H9 (cell line): ENCODE measurements at regions not wholly inside any gene's neighbourhood (a gene's known extent, or its start where the extent isn't known, plus 50 kb on each side); places are given as distances from the start of the nearest gene placed in this dataset.

Source experiments
- DNase-seq: peaks from one replicate; pipeline ENCODE4 v3.0.0-alpha.2; 2017
- H2AFZ ChIP-seq: one replicate; pipeline ENCODE4 v1.6.1; 2013; ENCODE audit warnings: mild to moderate bottlenecking, low read length, control low read depth, moderate library complexity
- H2AK5ac ChIP-seq: 2 replicates; pipeline ENCODE4 v1.6.1; 2013; ENCODE audit warnings: low read length, control low read depth, mixed read lengths; ENCODE audit not compliant: insufficient read length
- H2BK120ac ChIP-seq: one replicate; pipeline ENCODE4 v1.6.1; 2013; ENCODE audit warnings: low read depth, mild to moderate bottlenecking, low read length, control low read depth, inconsistent platforms; ENCODE audit not compliant: poor library complexity, severe bottlenecking
- H2BK12ac ChIP-seq: 2 replicates; pipeline ENCODE4 v1.6.1; 2013; ENCODE audit warnings: low read length, control low read depth, mixed read lengths, low read depth; ENCODE audit not compliant: insufficient read length
- H2BK15ac ChIP-seq: 2 replicates; pipeline ENCODE4 v1.6.1; 2013; ENCODE audit warnings: low read depth, low read length, control low read depth
- H2BK20ac ChIP-seq: one replicate; pipeline ENCODE4 v1.6.1; 2013; ENCODE audit warnings: low read depth, mild to moderate bottlenecking, low read length, control low read depth, inconsistent platforms; ENCODE audit not compliant: poor library complexity, severe bottlenecking
- H2BK5ac ChIP-seq: 2 replicates; pipeline ENCODE4 v1.6.1; 2013; ENCODE audit warnings: low read length, control low read depth, mixed read lengths; ENCODE audit not compliant: insufficient read length
- H3K14ac ChIP-seq: 2 replicates; pipeline ENCODE4 v1.6.1; 2013; ENCODE audit warnings: low read length, control low read depth; ENCODE audit not compliant: insufficient read depth
- H3K18ac ChIP-seq: 2 replicates; pipeline ENCODE4 v1.6.1; 2013; ENCODE audit warnings: low read depth, mild to moderate bottlenecking, mixed read lengths, low read length, control low read depth; ENCODE audit not compliant: insufficient read length
- H3K23ac ChIP-seq: 2 replicates; pipeline ENCODE4 v1.6.1; 2013; ENCODE audit warnings: low read length, control low read depth, mixed read lengths, low read depth; ENCODE audit not compliant: insufficient read length
- H3K23me2 ChIP-seq: 2 replicates; pipeline ENCODE4 v1.6.1; 2013; ENCODE audit warnings: low read depth, mild to moderate bottlenecking, mixed read lengths, low read length, control low read depth; ENCODE audit not compliant: insufficient read length, poor library complexity, severe bottlenecking
- H3K27ac ChIP-seq: 2 replicates; pipeline ENCODE4 v1.5.1; 2013; ENCODE audit warnings: low read length, control low read depth, mixed read lengths, low read depth; ENCODE audit not compliant: insufficient read length
- H3K27me3 ChIP-seq: 2 replicates; pipeline ENCODE4 v1.6.1; 2013; ENCODE audit warnings: low read length, control low read depth, inconsistent platforms; ENCODE audit not compliant: insufficient read depth
- H3K4ac ChIP-seq: 2 replicates; pipeline ENCODE4 v1.6.1; 2013; ENCODE audit warnings: low read depth, mild to moderate bottlenecking, control low read depth, inconsistent platforms, low read length, moderate library complexity
- H3K4me1 ChIP-seq: 2 replicates; pipeline ENCODE4 v1.6.1; 2013; ENCODE audit warnings: low read length, control low read depth, inconsistent platforms; ENCODE audit not compliant: insufficient read depth
- H3K4me2 ChIP-seq: 2 replicates; pipeline ENCODE4 v1.6.1; 2013; ENCODE audit warnings: low read length, control low read depth, mixed read lengths; ENCODE audit not compliant: insufficient read length, insufficient read depth
- H3K56ac ChIP-seq: 2 replicates; pipeline ENCODE4 v1.6.1; 2013; ENCODE audit warnings: low read depth, mild to moderate bottlenecking, mixed read lengths, low read length, control low read depth; ENCODE audit not compliant: insufficient read length
- H3K79me1 ChIP-seq: 2 replicates; pipeline ENCODE4 v1.6.1; 2013; ENCODE audit warnings: low read depth, mild to moderate bottlenecking, moderate library complexity, low read length, control low read depth, inconsistent platforms; ENCODE audit not compliant: insufficient read depth, poor library complexity, severe bottlenecking
- H3K79me2 ChIP-seq: 2 replicates; pipeline ENCODE4 v1.6.1; 2013; ENCODE audit warnings: low read length, control low read depth, inconsistent platforms; ENCODE audit not compliant: insufficient read depth
- H3K9ac ChIP-seq: 2 replicates; pipeline ENCODE4 v1.6.1; 2013; ENCODE audit warnings: low read length, control low read depth, mixed read lengths; ENCODE audit not compliant: insufficient read length; ENCODE audit errors: extremely low read depth
- H3K9me3 ChIP-seq: one replicate; pipeline ENCODE4 v1.6.1; 2013; ENCODE audit warnings: low read depth, low read length, inconsistent platforms; ENCODE audit not compliant: control insufficient read depth
- H3T11ph ChIP-seq: one replicate; pipeline ENCODE4 v1.6.1; 2013; ENCODE audit warnings: mild to moderate bottlenecking, low read length, control low read depth, inconsistent platforms
- H4K20me1 ChIP-seq: one replicate; pipeline ENCODE4 v1.6.1; 2013; ENCODE audit not compliant: control insufficient read depth, insufficient read length, insufficient read depth
- H4K5ac ChIP-seq: 2 replicates; pipeline ENCODE4 v1.6.1; 2013; ENCODE audit warnings: low read depth, mild to moderate bottlenecking, mixed read lengths, low read length, control low read depth; ENCODE audit not compliant: insufficient read length
- H4K8ac ChIP-seq: replicated peaks from 2 replicates; pipeline ENCODE4 v1.6.1; 2013; ENCODE audit warnings: low read length, control low read depth, mixed read lengths, low read depth; ENCODE audit not compliant: insufficient read length
- H4K91ac ChIP-seq: 2 replicates; pipeline ENCODE4 v1.6.1; 2013; ENCODE audit warnings: low read depth, mild to moderate bottlenecking, moderate library complexity, mixed read lengths, low read length, control low read depth; ENCODE audit not compliant: insufficient read length
- H3K27ac Mint-ChIP-seq, 3 experiments: 2 replicates in 2 of 3; 3 replicates in 1 of 3; pipeline ENCODE4 v1.8.0; 2020 to 2021; ENCODE audit warnings: mixed read lengths in 3 of 3, mild to moderate bottlenecking in 1 of 3, moderate library complexity in 1 of 3
- H3K27me3 Mint-ChIP-seq: 2 replicates; pipeline ENCODE4 v1.8.0; 2021; ENCODE audit warnings: low read depth, mild to moderate bottlenecking, moderate library complexity, mixed read lengths
- H3K36me3 Mint-ChIP-seq, 3 experiments: 2 replicates in 2 of 3; 3 replicates in 1 of 3; pipeline ENCODE4 v1.8.0; 2020 to 2021; ENCODE audit warnings: low read depth in 3 of 3, mixed read lengths in 3 of 3; ENCODE audit not compliant: insufficient read depth in 1 of 3
- H3K4me1 Mint-ChIP-seq, 2 experiments: 2 replicates each; pipeline ENCODE4 v1.8.0; 2020; ENCODE audit warnings: mixed read lengths in 2 of 2
- H3K4me3 Mint-ChIP-seq, 2 experiments: 2 replicates in 1 of 2; 3 replicates in 1 of 2; pipeline ENCODE4 v1.8.0; 2020 to 2021; ENCODE audit warnings: mild to moderate bottlenecking in 2 of 2, mixed read lengths in 2 of 2, moderate library complexity in 1 of 2
- H3K9me3 Mint-ChIP-seq, 2 experiments: 2 replicates in 1 of 2; 3 replicates in 1 of 2; pipeline ENCODE4 v1.8.0; 2020; ENCODE audit warnings: mild to moderate bottlenecking in 2 of 2, mixed read lengths in 2 of 2, moderate library complexity in 1 of 2
- CTCF ChIP-seq: fragments of 200-600 bp; sonication (generic); conservative IDR thresholded peaks from 3 replicates; pipeline ENCODE4 v1.8.0; 2021; ENCODE audit warnings: antibody characterized with exemption, mild to moderate bottlenecking

DNA sequence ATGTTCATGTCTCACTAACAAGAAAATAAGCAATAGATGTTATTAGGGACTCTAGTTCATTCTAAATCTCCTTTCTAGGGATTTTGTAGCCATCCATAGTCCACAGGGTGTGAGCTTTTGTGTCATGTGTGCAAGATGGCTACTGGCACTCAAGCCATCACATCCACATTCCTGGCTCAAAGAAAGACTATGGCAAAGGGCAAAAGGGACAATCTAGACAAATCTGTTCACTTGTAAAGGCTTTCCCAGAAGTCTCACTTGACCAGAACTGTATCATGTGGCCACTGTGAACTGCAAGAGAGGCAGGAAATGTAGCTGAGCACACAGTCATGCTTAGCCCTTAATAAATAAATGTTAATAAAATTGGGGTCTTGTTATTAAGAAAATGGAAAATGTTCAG, 212.6 kb upstream of the EXOC2 start:
- no peak for DNase-seq
- no peak overlapping the region for H4K91ac ChIP-seq
- no peak overlapping the region for H3K9ac ChIP-seq
- Mint-ChIP-seq H3K9me3 (peaks cover 0 to 3% of the 10 kb centered on the region in 2 experiments; a peak in 3 of 5 replicates), H3K4me3 (no peak overlapping the region), H3K4me1 (peaks cover 4% of the 10 kb centered on the region in 2 experiments), H3K27ac (no peak overlapping the region), H3K36me3 (no peaks in the 10 kb centered on the region), H3K27me3 (peaks cover 6% of the 10 kb centered on the region)
- no peaks in the 10 kb centered on the region for H3K27me3 ChIP-seq
- no peak for TF ChIP-seq CTCF
- H3K9me3 ChIP-seq = no peaks in the 10 kb centered on the region
- no peak overlapping the region for H3K56ac ChIP-seq
- no peak overlapping the region for H2BK120ac ChIP-seq
- H3K79me1 ChIP-seq = no peaks in the 10 kb centered on the region
- H2BK15ac ChIP-seq = no peak overlapping the region
- no peaks in the 10 kb centered on the region for H3K79me2 ChIP-seq
- H4K8ac ChIP-seq = no peak overlapping the region
- no peak overlapping the region for H2BK5ac ChIP-seq
- no peak overlapping the region for H3T11ph ChIP-seq
- no peaks in the 10 kb centered on the region for H3K4me1 ChIP-seq
- no peak overlapping the region for H3K23ac ChIP-seq
- H3K4ac ChIP-seq = no peak overlapping the region
- H3K14ac ChIP-seq = no peak overlapping the region
- H4K5ac ChIP-seq = no peak overlapping the region
- H2AK5ac ChIP-seq = no peak overlapping the region
- no peak overlapping the region for H2BK12ac ChIP-seq
- no peak overlapping the region for H3K27ac ChIP-seq
- no peak overlapping the region for H2BK20ac ChIP-seq
- H3K23me2 ChIP-seq = no peaks in the 10 kb centered on the region
- no peaks in the 10 kb centered on the region for H4K20me1 ChIP-seq
- no peak overlapping the region for H3K18ac ChIP-seq
- no peak overlapping the region for H3K4me2 ChIP-seq
- H2AFZ ChIP-seq = no peak overlapping the region
